Panc1 (cell line): ENCODE measurements at regions not wholly inside any gene's neighbourhood (a gene's known extent, or its start where the extent isn't known, plus 50 kb on each side); places are given as distances from the start of the nearest gene placed in this dataset.

ENCODE experiments used
- ATAC-seq: fragments of 200-7000 bp; cut with Tn5 transposase; 2 replicates; pipeline ENCODE4 v1.9.1; 2020; ENCODE audit warnings: mild to moderate bottlenecking, moderate library complexity
- BruUV-seq: library from RNA; stranded (reverse); fragments of 400-500 nt; replicated peaks from 2 replicates; lab custom pipeline; 2021; lab: Mats Ljungman, UMichigan
- CTCF ChIA-PET: fragments of 300-600 bp; sonication (Branson Sonifier 250); formaldehyde crosslinking; loops from one replicate; lab custom pipeline; 2022; ENCODE audit warnings: antibody characterized with exemption; lab: Charles Lee
- POLR2A ChIA-PET: fragments of 300-600 bp; sonication (Branson Sonifier 250); formaldehyde crosslinking; loops from one replicate; lab custom pipeline; 2022; ENCODE audit warnings: antibody characterized with exemption; lab: Charles Lee
- DNase-seq: peaks from one replicate; pipeline ENCODE4 v3.0.0-alpha.2; 2010; ENCODE audit warnings: low read depth, low spot score
- H3K27ac ChIP-seq: 2 replicates; pipeline ENCODE4 v1.5.1; 2011; ENCODE audit warnings: mild to moderate bottlenecking, low read length, inconsistent platforms
- H3K27me3 ChIP-seq: fragments of 200-500 bp; sonication (Bioruptor generic); 2 replicates; pipeline ENCODE4 v1.6.0; 2014; ENCODE audit warnings: low read length, inconsistent platforms; ENCODE audit not compliant: control insufficient read depth, insufficient read depth
- H3K36me3 ChIP-seq: fragments of 200-500 bp; sonication (Bioruptor generic); 2 replicates; pipeline ENCODE4 v1.5.1; 2014; ENCODE audit warnings: inconsistent platforms, mild to moderate bottlenecking, low read length, moderate library complexity; ENCODE audit not compliant: control insufficient read depth, insufficient read depth
- H3K4me1 ChIP-seq: 2 replicates; pipeline ENCODE4 v1.5.1; 2011; ENCODE audit warnings: inconsistent platforms, mild to moderate bottlenecking, low read length, moderate library complexity; ENCODE audit not compliant: control insufficient read depth, insufficient read depth
- H3K4me3 ChIP-seq, 2 experiments: 2 replicates each; pipeline ENCODE4 v1.5.1; 2011 to 2012; ENCODE audit warnings: low read depth in 2 of 2, low read length in 2 of 2, mild to moderate bottlenecking in 2 of 2, inconsistent platforms in 1 of 2, moderate library complexity in 1 of 2
- H3K9me3 ChIP-seq: fragments of 200-500 bp; sonication (Bioruptor generic); 2 replicates; pipeline ENCODE4 v1.5.1; 2014; ENCODE audit warnings: low read depth, mild to moderate bottlenecking, inconsistent platforms, low read length, moderate library complexity; ENCODE audit not compliant: control insufficient read depth, insufficient read depth
- POLR2AphosphoS5 ChIP-seq: IDR thresholded peaks from 2 replicates; pipeline ENCODE4 v1.6.1; 2012; ENCODE audit warnings: mild to moderate bottlenecking, low read depth, low read length, moderate library complexity
- SIN3A ChIP-seq: IDR thresholded peaks from 2 replicates; pipeline ENCODE4 v1.6.1; 2012; ENCODE audit warnings: low read depth, mild to moderate bottlenecking, low read length, moderate library complexity, borderline replicate concordance; ENCODE audit not compliant: insufficient read depth
- TCF7L2 ChIP-seq: IDR thresholded peaks from 2 replicates; pipeline ENCODE4 v1.6.1; 2011; ENCODE audit warnings: mild to moderate bottlenecking, low read depth, low read length, inconsistent platforms
- in situ Hi-C: cut with HindIII; loops from 2 replicates; pipeline ENCODE4 v1.10.0; 2016; ENCODE audit warnings: low sequenced_read_pairs, low pct_unique_long_range_greater_than_20kb
- intact Hi-C: fragments of 100-400 bp; cut with micrococcal nuclease; formaldehyde crosslinking; loops from one replicate; pipeline ENCODE4 v1.10.0; 2022; ENCODE audit not compliant: unreplicated experiment
- TF ChIP-seq, protein P1 (sequence below): fragments of 450-650 bp; IDR thresholded peaks from 2 replicates; pipeline ENCODE4 v1.5.1; 2017; ENCODE audit warnings: mild to moderate bottlenecking
- TF ChIP-seq, protein P2 (sequence below), 2 experiments: IDR thresholded peaks; 2 replicates each; pipeline ENCODE4 v1.6.1; 2011 to 2012; ENCODE audit warnings: low read depth in 2 of 2, control low read depth in 1 of 2, low read length in 1 of 2, mild to moderate bottlenecking in 1 of 2, moderate library complexity in 1 of 2; ENCODE audit not compliant: insufficient read depth in 1 of 2

DNA sequence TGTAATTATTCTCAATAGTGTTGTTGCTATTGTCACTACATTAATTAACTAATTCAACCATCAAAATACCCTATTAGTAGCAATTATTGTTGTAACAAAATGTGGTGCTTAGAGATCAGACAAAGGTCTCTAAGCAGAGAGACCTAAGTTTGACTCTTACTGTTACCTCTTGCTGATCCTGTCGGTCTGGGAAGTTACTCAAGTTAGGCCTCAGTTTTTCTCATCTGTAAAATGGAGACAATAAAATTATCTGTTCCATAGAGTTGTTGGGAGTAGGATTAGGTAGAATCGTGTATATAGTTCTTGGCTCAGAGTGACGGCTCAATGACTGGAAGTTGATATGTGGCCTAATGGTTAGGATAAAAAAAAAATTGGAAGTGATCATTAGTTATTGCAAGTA, 69.8 kb upstream of the ARL8B start:
- DNase-seq (no peak), ATAC-seq (no peak)
- TF ChIP-seq SIN3A (no peak), POLR2AphosphoS5 (no peak), TCF7L2 (no peak)
- TF ChIP-seq, protein P1, sequence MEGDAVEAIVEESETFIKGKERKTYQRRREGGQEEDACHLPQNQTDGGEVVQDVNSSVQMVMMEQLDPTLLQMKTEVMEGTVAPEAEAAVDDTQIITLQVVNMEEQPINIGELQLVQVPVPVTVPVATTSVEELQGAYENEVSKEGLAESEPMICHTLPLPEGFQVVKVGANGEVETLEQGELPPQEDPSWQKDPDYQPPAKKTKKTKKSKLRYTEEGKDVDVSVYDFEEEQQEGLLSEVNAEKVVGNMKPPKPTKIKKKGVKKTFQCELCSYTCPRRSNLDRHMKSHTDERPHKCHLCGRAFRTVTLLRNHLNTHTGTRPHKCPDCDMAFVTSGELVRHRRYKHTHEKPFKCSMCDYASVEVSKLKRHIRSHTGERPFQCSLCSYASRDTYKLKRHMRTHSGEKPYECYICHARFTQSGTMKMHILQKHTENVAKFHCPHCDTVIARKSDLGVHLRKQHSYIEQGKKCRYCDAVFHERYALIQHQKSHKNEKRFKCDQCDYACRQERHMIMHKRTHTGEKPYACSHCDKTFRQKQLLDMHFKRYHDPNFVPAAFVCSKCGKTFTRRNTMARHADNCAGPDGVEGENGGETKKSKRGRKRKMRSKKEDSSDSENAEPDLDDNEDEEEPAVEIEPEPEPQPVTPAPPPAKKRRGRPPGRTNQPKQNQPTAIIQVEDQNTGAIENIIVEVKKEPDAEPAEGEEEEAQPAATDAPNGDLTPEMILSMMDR: no peak
- TF ChIP-seq, protein P2, sequence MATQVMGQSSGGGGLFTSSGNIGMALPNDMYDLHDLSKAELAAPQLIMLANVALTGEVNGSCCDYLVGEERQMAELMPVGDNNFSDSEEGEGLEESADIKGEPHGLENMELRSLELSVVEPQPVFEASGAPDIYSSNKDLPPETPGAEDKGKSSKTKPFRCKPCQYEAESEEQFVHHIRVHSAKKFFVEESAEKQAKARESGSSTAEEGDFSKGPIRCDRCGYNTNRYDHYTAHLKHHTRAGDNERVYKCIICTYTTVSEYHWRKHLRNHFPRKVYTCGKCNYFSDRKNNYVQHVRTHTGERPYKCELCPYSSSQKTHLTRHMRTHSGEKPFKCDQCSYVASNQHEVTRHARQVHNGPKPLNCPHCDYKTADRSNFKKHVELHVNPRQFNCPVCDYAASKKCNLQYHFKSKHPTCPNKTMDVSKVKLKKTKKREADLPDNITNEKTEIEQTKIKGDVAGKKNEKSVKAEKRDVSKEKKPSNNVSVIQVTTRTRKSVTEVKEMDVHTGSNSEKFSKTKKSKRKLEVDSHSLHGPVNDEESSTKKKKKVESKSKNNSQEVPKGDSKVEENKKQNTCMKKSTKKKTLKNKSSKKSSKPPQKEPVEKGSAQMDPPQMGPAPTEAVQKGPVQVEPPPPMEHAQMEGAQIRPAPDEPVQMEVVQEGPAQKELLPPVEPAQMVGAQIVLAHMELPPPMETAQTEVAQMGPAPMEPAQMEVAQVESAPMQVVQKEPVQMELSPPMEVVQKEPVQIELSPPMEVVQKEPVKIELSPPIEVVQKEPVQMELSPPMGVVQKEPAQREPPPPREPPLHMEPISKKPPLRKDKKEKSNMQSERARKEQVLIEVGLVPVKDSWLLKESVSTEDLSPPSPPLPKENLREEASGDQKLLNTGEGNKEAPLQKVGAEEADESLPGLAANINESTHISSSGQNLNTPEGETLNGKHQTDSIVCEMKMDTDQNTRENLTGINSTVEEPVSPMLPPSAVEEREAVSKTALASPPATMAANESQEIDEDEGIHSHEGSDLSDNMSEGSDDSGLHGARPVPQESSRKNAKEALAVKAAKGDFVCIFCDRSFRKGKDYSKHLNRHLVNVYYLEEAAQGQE (IDR thresholded peaks at IDR 0.05; ENCODE audit: insufficient read depth in 1 of 2, low read depth in 2 of 2, low read length in 1 of 2): no peak
- Histone ChIP-seq H3K27me3 (no peaks in the 10 kb centered on the region), H3K4me3 (no peak overlapping the region), H3K4me1 (peaks cover under 1% of the 10 kb centered on the region; the same call in 1 of the 2 replicates), H3K36me3 (no peaks in the 10 kb centered on the region), H3K27ac (no peak overlapping the region), H3K9me3 (no peaks in the 10 kb centered on the region)
- in situ Hi-C loops (no loop called here), intact Hi-C loops (no loop called here)
- no TSS peak for BruUV-seq
- POLR2A ChIA-PET: no interaction called here
- CTCF ChIA-PET: no interaction called here

DNA sequence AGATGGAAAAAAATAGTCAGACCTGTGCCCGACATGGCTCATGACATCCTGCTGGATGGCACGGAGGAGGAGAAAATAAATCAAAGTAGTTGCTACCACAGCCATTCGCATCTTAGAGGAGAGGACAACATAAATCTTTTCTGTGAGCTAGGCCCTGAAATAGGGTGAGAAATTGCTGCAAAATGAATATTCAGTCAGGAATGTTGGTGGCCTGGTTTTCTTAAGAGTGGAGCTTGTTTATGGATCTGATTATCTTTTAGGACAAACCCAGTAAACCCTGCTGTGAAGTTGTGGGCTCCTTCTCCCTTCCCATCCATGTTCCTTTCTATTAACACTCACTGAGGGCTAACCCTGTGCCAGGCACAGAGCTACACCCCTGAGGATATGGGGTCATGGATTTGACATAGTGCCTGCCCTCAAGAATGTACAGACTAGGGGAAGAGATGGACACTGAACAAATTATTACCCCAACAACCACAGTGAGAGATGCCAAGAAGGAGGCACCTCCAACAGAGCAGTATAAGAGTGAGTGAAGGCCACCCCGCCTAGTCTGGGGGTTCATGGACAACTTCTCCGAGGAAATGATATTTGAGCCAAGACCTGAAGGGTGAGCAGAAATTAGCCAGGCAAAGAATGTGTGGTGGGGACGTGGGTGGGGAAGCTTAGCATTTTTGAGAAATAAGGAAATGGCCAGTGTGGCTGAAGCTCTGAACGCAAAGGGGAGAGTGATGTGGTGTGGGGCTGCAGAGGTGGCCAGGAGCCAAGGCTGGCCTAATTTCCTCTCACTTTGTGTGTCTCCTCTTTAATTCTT, 68.9 kb upstream of the ARL8B start:
- Histone ChIP-seq H3K36me3 (no peaks in the 10 kb centered on the region), H3K27ac (no peak overlapping the region), H3K4me3 (no peak overlapping the region), H3K27me3 (no peaks in the 10 kb centered on the region), H3K4me1 (peaks cover 4% of the 10 kb centered on the region; the same call in 1 of the 2 replicates), H3K9me3 (no peaks in the 10 kb centered on the region)
- CTCF ChIA-PET: interaction anchor here (0.6 kb wide), 2 partner anchors 19 to 1287 kb away, joined by 3 to 5 read pairs; no protein-coding TSS in a partner anchor
- no TSS peak for BruUV-seq
- no peak for DNase-seq
- POLR2A ChIA-PET: no interaction called here
- intact Hi-C loops: no loop called here
- TF ChIP-seq TCF7L2 (no peak), SIN3A (no peak), POLR2AphosphoS5 (no peak)
- TF ChIP-seq, protein P2 (IDR thresholded peaks at IDR 0.05; ENCODE audit: insufficient read depth in 1 of 2, low read depth in 2 of 2, low read length in 1 of 2): no peak
- TF ChIP-seq, protein P1: no peak
- no peak for ATAC-seq
- in situ Hi-C loops: no loop called here
